ENCODE measurements at regions not wholly inside any gene's neighbourhood (a gene's known extent, or its start where the extent isn't known, plus 50 kb on each side); places are given as distances from the start of the nearest gene placed in this dataset.

GRCh38 chr12:14253496-14253895 is 112.0 kb upstream of the ATF7IP start:
- no peak for TF ChIP-seq CTCF (conservative IDR thresholded peaks at IDR 0.05; ENCODE audit: low read length)
- no peak overlapping the region for H3K4me3 ChIP-seq (ENCODE audit: low read length)
- DNase-seq (ENCODE audit: low read depth): no peak

GRCh38 chr12:14254781-14255180 is 110.7 kb upstream of the ATF7IP start:
- no peak overlapping the region for H3K4me3 ChIP-seq (ENCODE audit: low read length)
- DNase-seq (ENCODE audit: low read depth): no peak
- TF ChIP-seq CTCF (conservative IDR thresholded peaks at IDR 0.05; ENCODE audit: low read length): no peak

GRCh38 chr12:14256121-14256520 is 109.4 kb upstream of the ATF7IP start:
- TF ChIP-seq CTCF (conservative IDR thresholded peaks at IDR 0.05; ENCODE audit: low read length): no peak
- no peak overlapping the region for H3K4me3 ChIP-seq (ENCODE audit: low read length)
- DNase-seq (ENCODE audit: low read depth): peak; percentile 48

GRCh38 chr12:14256555-14257169 is 108.8 kb upstream of the ATF7IP start:
- H3K4me3 ChIP-seq (ENCODE audit: low read length): no peak overlapping the region
- peak; percentile 89 for DNase-seq (ENCODE audit: low read depth)
- TF ChIP-seq CTCF (conservative IDR thresholded peaks at IDR 0.05; ENCODE audit: low read length): peak; percentile 90

- DNase-seq (ENCODE audit: low read depth): no peak
- no peak overlapping the region for H3K4me3 ChIP-seq (ENCODE audit: low read length)
- TF ChIP-seq CTCF (conservative IDR thresholded peaks at IDR 0.05; ENCODE audit: low read length): no peak
These were observed 108.2 kb upstream of the ATF7IP start for GRCh38 chr12:14257303-14257733.

- no peak overlapping the region for H3K4me3 ChIP-seq (ENCODE audit: low read length)
- DNase-seq (ENCODE audit: low read depth): peak; percentile 99
These were observed 107.5 kb upstream of the ATF7IP start for GRCh38 chr12:14257734-14258574.

More at GRCh38 chr12:14257734-14258574, 107.5 kb upstream of the ATF7IP start:
- no peak for TF ChIP-seq CTCF (conservative IDR thresholded peaks at IDR 0.05; ENCODE audit: low read length)
